HG03521 (cell line): ENCODE measurements at regions not wholly inside any gene's neighbourhood (a gene's known extent, or its start where the extent isn't known, plus 50 kb on each side); places are given as distances from the start of the nearest gene placed in this dataset.

Source experiments
- ATAC-seq: cut with Tn5 transposase; IDR thresholded peaks from one replicate; pipeline ENCODE4 v1.9.1; 2021; ENCODE audit warnings: mild to moderate bottlenecking, moderate library complexity; ENCODE audit not compliant: unreplicated experiment

GRCh38 chr9:107118863-107119624, 164.0 kb upstream of the RAD23B start:
- ATAC-seq = no peak

- ATAC-seq = no peak
Observed at GRCh38 chr9:107119735-107120134, 163.3 kb upstream of the RAD23B start.

DNA sequence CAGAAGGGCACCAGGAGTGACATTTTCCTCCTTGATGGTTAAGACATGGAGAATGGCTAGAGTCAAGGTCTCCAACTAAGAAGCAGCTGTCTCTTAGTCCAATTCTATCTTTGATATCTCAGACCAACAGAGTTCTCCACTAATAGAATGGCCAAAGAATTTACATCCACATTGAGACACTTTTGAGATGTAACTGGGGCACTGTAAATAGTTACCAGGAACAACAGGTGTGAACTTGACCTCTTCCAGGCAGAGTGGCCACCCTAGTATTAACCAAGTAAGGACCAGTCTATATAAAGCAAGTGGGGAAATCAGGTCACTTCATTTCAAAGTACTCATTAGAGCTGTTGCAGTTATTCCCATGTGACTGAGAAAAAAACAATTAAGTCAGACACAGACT, 159.7 kb upstream of the RAD23B start:
- ATAC-seq = no peak

- ATAC-seq = no peak
Observed at GRCh38 chr9:107127608-107128007, 155.5 kb upstream of the RAD23B start.

- no peak for ATAC-seq
Observed at GRCh38 chr9:107131108-107131799, 151.8 kb upstream of the RAD23B start.

- ATAC-seq = no peak
Observed at GRCh38 chr9:107136296-107136695, 146.8 kb upstream of the RAD23B start.

- ATAC-seq = no peak
Observed at GRCh38 chr9:107137495-107138202, 145.4 kb upstream of the RAD23B start.

- no peak for ATAC-seq
Observed at GRCh38 chr9:107138261-107138992, 144.7 kb upstream of the RAD23B start.

GRCh38 chr9:107141967-107142366, 141.1 kb upstream of the RAD23B start:
- ATAC-seq = no peak

GRCh38 chr9:107142430-107142829, 140.6 kb upstream of the RAD23B start:
- ATAC-seq = no peak

DNA sequence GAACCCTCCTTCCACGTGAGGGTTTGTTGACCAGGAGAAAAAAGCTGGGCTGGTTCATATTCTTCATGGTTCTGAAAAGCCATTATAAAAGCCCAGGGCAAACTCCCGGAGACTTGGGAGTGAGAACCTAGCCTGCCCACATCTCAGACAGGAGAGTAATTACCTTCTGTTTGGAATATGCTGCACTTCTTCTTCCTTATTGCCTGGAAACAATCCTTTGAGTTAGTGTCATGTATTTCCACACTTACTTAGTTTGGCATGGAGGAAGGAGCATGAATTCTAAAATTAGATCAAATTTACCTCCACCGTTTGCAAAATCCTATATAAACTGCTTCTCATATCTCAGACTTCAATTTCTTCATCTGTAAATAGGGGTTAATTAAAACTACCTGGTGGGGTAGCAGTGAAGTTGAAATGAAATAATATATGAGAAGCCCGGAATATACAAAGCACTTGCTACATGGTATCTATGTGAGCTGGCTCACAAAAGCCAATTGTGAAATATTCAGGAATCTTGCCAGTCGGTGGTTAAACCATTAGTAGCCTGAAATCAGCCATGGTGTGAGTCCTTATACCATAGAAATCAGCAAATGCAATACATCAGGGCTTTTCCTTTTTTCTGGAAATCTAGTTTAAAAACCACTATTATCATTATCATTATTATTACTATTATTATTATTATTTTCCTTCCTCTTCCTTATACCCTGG, 140.0 kb upstream of the RAD23B start:
- ATAC-seq = no peak

GRCh38 chr9:107144475-107144874, 138.6 kb upstream of the RAD23B start:
- ATAC-seq = no peak

DNA sequence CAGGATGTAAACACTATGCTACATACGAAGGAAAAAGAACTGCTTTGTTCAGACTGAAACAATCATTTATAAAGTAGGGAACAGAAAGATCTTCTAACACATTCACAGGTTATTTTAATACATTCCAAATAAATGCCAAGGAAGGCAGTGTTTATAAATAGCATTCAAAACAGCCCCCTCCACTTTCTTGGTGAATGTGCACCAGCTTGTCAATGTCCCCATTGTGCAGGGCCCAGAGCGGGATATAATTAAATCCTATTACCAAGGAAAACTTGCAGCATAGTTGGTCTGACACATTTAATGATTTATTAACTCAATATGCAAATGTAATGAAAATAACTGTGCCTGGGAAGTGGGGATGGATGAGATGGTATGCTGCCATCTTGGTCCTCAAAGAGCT, 135.9 kb upstream of the RAD23B start:
- no peak for ATAC-seq

GRCh38 chr9:107148216-107148615, 134.9 kb upstream of the RAD23B start:
- no peak for ATAC-seq

- no peak for ATAC-seq
Observed at GRCh38 chr9:107149756-107150155, 133.3 kb upstream of the RAD23B start.

GRCh38 chr9:107153336-107153735, 129.7 kb upstream of the RAD23B start:
- no peak for ATAC-seq

GRCh38 chr9:107154291-107154690, 128.8 kb upstream of the RAD23B start:
- ATAC-seq = no peak

DNA sequence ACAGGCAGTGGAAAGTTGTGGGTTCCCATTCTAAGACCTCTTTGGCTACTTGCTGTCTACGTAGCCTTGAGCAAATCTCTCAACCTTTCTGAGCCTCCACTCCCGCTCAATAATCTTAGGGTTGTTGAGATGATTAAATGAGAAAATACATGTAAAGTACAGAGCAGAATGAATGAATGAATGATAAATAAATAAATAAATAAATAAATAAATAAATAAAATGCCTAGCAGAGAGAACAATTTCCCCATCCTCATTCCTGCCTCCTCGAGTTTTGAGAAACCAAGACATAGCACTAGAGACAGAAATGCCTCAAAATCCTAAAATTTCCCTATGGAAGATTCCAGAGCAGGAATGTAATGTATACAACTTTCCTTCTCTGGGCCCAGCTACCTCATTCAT, 128.3 kb upstream of the RAD23B start:
- no peak for ATAC-seq

DNA sequence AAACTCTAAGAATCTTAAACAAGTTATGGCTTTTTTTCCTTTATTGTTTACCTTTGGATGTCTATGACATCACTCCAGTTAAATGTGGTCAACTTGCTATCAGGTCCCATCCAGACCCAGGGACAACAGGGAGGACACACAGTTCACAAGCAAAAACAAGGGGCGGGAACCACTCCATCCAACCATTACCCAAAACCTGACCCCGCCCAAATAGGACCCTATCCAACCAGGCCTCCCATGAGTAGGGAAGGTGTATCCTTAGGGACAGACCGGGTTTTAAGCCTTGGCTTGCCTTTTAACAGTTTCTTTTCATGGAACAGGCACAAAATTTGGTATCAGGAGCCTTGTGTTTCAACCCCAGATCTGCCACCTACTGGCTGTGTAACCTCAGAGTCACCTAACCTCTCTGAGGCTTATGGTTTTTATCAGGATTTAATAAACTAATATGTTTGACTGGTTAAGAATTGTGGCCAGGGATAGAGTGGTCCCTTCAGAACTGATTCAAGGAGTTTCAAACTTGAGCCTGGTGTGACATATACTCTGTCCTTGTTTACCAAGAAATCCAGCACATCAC, 127.7 kb upstream of the RAD23B start:
- ATAC-seq = no peak

GRCh38 chr9:107158321-107158720, 124.8 kb upstream of the RAD23B start:
- peak; percentile 81 for ATAC-seq
